ENCODE measurements at regions not wholly inside any gene's neighbourhood (a gene's known extent, or its start where the extent isn't known, plus 50 kb on each side); places are given as distances from the start of the nearest gene placed in this dataset.

GRCh38 chr13:104105418-104106355 lies 1039.5 kb upstream of the SLC10A2 start:
- ATAC-seq (no peak), DNase-seq (ENCODE audit: low read depth, low spot score) (no peak)
- Histone ChIP-seq H3K9me2 (ENCODE audit: insufficient read depth) (no peaks in the 10 kb centered on the region), H3K4me1 (ENCODE audit: control insufficient read depth in 1 of 2, insufficient read depth in 2 of 2, low read length in 2 of 2) (no peaks in the 10 kb centered on the region), H3K36me3 (ENCODE audit: control insufficient read depth in 1 of 2, insufficient read depth in 2 of 2, low read length in 2 of 2) (no peaks in the 10 kb centered on the region), H3K27me3 (ENCODE audit: insufficient read depth, low read length) (no peaks in the 10 kb centered on the region), H2AFZ (ENCODE audit: low read depth, low read length, poor library complexity, severe bottlenecking) (no peak overlapping the region), H3K4me3 (replicated peaks in 1 of 2; ENCODE audit: low read depth in 1 of 2, low read length in 2 of 2) (no peak overlapping the region), H4K20me1 (ENCODE audit: insufficient read depth) (no peaks in the 10 kb centered on the region), H3K9me3 (ENCODE audit: control insufficient read depth in 1 of 2, insufficient read depth in 1 of 2, low read depth in 1 of 2, low read length in 2 of 2) (no peaks in the 10 kb centered on the region), H3K9ac (ENCODE audit: low read length) (no peak overlapping the region), H3K79me2 (ENCODE audit: insufficient read depth, low read length) (no peaks in the 10 kb centered on the region), H3K27ac (ENCODE audit: low read depth, low read length) (no peak overlapping the region), H3K4me2 (ENCODE audit: low read length) (no peak overlapping the region)
- RAD21 ChIA-PET (ENCODE audit: low non-redundant PET in 1 of 2, low total read pairs in 2 of 2, uncharacterized antibody in 2 of 2, unreplicated experiment in 2 of 2), result interaction anchor here in 1 of 2 experiments (0.6 kb wide), 1 partner anchor 164 kb away, joined by 3 read pairs; no protein-coding TSS in a partner anchor
- POLR2A ChIA-PET, result no interaction called here
- no TSS peak for BruUV-seq (replicated peaks)
- intact Hi-C loops (cut with micrococcal nuclease), result no loop called here
- CTCF ChIA-PET, result no interaction called here
- TF ChIP-seq ELF1 (IDR thresholded peaks at IDR 0.05; ENCODE audit: borderline replicate concordance, low read depth) (no peak), RAD21 (IDR thresholded peaks at IDR 0.05; ENCODE audit: low read depth) (no peak), FOSL1 (IDR thresholded peaks at IDR 0.05; ENCODE audit: low read depth) (no peak), SRF (IDR thresholded peaks at IDR 0.05; ENCODE audit: low read depth) (no peak), CBX3 (IDR thresholded peaks at IDR 0.05; ENCODE audit: low read depth) (no peak), CTCF (IDR thresholded peaks at IDR 0.05 in 2 of 3, conservative IDR thresholded peaks at IDR 0.05 in 1 of 3; ENCODE audit: borderline replicate concordance in 1 of 3, insufficient read depth in 1 of 3, low read depth in 2 of 3, low read length in 2 of 3) (no peak), POLR2AphosphoS5 (IDR thresholded peaks at IDR 0.05; ENCODE audit: low read depth, low read length) (no peak), POLR2A (IDR thresholded peaks at IDR 0.05; ENCODE audit: borderline replicate concordance, extremely low read depth, insufficient read depth, insufficient read length) (no peak), EZH2 (IDR thresholded peaks at IDR 0.05) (no peak), CEBPB (IDR thresholded peaks at IDR 0.05; ENCODE audit: low read depth) (no peak), ATF3 (IDR thresholded peaks at IDR 0.05) (no peak), JUND (IDR thresholded peaks at IDR 0.05) (no peak), EZH2phosphoT487 (IDR thresholded peaks at IDR 0.05; ENCODE audit: borderline replicate concordance) (no peak), YY1 (IDR thresholded peaks at IDR 0.05; ENCODE audit: extremely low read depth, insufficient replicate concordance, low read depth, low read length) (no peak), ZFX (IDR thresholded peaks at IDR 0.05) (no peak), TCF7L2 (IDR thresholded peaks at IDR 0.05; ENCODE audit: borderline replicate concordance, extremely low read depth, insufficient read depth, insufficient read length) (no peak), SIN3A (IDR thresholded peaks at IDR 0.05; ENCODE audit: low read depth) (no peak)
- TF ChIP-seq, protein P1, sequence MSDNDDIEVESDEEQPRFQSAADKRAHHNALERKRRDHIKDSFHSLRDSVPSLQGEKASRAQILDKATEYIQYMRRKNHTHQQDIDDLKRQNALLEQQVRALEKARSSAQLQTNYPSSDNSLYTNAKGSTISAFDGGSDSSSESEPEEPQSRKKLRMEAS (IDR thresholded peaks at IDR 0.05), result no peak
- TF ChIP-seq, protein P2, sequence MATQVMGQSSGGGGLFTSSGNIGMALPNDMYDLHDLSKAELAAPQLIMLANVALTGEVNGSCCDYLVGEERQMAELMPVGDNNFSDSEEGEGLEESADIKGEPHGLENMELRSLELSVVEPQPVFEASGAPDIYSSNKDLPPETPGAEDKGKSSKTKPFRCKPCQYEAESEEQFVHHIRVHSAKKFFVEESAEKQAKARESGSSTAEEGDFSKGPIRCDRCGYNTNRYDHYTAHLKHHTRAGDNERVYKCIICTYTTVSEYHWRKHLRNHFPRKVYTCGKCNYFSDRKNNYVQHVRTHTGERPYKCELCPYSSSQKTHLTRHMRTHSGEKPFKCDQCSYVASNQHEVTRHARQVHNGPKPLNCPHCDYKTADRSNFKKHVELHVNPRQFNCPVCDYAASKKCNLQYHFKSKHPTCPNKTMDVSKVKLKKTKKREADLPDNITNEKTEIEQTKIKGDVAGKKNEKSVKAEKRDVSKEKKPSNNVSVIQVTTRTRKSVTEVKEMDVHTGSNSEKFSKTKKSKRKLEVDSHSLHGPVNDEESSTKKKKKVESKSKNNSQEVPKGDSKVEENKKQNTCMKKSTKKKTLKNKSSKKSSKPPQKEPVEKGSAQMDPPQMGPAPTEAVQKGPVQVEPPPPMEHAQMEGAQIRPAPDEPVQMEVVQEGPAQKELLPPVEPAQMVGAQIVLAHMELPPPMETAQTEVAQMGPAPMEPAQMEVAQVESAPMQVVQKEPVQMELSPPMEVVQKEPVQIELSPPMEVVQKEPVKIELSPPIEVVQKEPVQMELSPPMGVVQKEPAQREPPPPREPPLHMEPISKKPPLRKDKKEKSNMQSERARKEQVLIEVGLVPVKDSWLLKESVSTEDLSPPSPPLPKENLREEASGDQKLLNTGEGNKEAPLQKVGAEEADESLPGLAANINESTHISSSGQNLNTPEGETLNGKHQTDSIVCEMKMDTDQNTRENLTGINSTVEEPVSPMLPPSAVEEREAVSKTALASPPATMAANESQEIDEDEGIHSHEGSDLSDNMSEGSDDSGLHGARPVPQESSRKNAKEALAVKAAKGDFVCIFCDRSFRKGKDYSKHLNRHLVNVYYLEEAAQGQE (IDR thresholded peaks at IDR 0.05; ENCODE audit: low read depth), result no peak

All from HCT116 (cell line).